HG02610 (cell line): ENCODE measurements at regions not wholly inside any gene's neighbourhood (a gene's known extent, or its start where the extent isn't known, plus 50 kb on each side); places are given as distances from the start of the nearest gene placed in this dataset.
"Not testable (repeated sequence)": the region's sequence is repeated elsewhere in the genome, so short reads cannot be mapped to it uniquely, and the experiment has no call there.

Experiments
- ATAC-seq: cut with Tn5 transposase; IDR thresholded peaks from one replicate; pipeline ENCODE4 v1.9.1; 2021; ENCODE audit warnings: mild to moderate bottlenecking, moderate library complexity; ENCODE audit not compliant: unreplicated experiment

DNA sequence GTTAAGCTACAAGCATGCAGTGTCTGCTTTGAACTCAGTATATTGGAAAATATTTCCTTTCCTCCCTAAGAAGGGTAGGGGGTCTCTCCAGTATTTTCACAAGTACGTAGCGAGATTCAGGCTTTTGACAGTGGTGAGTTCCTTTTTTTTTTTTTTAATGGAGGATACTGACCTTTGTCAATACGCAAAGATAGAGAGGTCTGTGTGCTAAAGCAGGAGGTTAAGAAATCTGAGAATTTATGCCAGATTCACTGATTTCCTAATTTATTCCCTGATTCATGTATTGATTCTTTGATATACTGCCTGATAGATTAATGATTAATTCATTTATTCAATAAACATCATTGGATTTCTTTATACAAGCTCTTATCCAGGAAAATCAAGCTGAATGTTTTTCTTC lies 106.7 kb upstream of the CADM1 start:
- no peak for ATAC-seq

DNA sequence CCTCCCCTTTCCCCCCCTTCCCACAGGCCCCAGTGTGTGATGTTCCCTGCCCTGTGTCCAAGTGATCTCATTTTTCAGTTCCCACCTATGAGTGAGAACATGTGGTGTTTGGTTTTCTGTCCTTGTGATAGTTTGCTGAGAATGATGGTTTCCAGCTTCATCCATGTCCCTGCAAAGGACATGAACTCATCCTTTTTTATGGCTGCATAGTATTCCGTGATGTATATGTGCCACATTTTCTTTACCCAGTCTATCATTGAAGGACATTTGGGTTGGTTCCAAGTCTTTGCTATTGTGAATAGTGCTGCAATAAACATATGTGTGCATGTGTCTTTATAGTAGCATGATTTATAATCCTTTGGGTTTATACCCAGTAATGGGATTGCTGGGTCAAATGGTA lies 106.0 kb upstream of the CADM1 start:
- not testable (repeated sequence) for ATAC-seq

DNA sequence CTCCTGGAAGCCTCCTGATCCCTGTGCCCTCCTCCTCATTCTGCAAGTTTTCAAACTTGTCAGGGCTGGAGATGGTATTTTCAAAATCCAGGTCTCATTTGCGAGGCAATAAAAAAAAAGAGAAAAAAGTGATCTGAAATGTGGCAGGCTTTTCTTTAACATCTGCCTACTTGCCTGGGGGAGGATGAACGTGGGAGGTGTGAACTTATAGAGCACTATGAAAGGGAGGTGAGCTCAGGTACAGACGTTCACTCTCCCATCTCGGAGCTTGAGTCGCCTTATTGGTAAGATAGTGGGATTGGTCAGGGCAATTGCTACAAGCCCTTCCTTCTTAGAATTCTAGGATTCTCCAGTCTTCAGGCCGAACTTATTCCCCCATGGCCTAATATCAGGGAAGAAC lies 104.8 kb upstream of the CADM1 start:
- ATAC-seq = no peak

DNA sequence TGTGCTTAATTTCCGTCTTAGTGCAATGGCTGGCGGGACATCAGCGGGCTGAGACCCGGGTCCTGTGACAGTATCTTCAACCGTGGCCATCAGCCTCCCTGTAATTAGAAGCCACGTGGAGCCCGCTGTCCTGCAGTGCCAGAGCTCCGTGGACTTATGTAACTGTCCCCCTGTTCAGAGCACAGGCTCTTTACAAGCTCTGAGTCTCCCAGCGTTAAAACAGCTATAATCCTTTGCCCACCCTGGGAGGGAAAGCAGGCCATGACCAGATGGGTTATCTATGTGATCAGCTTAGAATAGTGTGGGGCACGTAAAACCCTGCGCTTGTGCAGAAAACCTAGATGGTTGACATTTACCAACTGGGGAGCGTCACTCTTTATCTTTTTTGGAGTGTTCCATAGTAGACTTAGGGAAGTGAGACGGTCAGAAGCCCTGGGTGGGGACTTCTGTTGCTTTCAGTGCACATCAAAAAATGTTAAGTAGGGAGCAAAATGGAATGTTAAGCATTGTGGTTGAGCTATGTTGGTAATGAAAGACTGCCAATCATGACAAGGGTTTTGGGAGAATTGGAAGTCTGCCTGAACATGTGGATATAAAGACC lies 103.5 kb upstream of the CADM1 start:
- no peak for ATAC-seq

DNA sequence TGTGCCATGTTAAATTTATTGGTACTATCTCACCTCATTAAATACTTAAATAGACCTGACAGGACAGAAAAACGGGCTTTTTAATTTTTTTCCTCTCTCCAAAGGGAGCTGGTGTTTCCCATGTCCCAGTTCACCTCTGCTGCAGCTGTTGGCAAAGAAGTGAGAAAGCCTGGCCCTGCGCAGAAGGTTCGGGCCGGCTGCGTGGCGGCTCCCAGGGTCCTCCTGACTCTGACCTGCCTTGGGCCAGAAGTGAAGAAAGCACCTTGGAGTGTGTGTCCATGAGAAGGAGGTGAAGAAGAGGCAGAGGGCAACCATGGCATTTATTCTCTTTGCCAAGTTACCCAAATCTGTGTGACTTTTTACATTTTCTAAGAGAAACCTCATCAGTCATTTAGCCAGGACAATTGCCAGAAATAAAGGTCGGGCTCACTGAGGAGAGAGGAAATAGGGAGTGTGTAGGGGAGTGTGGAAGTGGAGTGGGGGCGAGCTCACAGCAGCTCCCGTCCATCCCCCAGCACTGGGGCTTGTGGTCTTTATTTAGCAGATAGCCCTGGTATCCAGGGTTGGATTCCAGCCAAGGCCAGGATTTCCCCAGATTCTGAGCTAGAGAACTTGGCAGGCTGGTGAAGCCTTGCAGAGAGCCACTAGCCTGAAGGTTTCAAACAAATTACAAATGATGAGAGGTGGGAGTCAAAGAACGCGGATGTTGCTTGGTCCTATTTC lies 102.4 kb upstream of the CADM1 start:
- ATAC-seq = no peak

DNA sequence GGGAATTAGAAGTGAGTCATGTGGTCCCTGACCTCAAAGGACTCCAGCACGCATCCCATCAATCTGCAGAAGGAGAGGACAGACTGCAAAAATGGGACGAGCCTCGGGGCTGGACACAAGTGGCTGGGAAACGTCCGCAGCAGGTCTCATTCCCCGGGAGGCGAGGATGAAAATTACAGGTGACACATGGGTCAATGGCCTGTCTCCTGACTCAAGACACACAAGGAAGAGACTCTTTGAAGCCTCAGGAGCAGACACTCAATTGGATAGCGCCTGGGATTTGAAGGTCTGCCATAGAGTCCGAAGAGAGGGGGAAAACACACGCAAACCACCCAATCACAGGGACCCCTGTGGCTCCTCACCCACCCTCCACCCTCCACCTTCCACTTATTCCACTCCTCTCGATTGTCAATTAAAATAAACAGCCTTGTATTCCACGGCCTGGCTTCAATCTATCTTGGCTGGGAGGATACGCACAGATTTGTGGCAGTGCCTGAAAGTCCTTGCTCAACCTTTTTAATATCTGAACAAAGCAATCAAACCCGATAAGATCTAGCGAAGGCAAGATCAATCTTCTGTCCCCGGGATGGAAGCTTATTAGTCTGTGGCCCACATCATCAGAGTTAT lies 101.8 kb upstream of the CADM1 start:
- ATAC-seq = no peak

DNA sequence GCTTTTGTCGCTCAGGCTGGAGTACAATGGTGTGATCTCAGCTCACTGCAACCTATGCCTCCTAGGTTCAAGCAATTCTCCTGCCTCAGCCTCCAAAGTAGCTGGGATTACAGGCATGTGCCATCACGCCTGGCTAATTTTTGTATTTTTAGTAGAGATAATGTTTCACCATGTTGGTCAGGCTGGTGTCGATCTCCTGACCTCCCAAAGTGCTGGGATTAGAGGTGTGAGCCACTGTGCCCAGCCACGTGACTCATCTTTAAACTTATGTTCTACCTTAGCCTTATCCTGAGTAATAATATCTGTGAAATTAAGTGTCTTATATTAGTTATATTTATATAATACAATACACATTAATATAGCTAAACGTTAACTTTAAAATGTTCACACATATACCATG lies 101.2 kb upstream of the CADM1 start:
- not testable (repeated sequence) for ATAC-seq

DNA sequence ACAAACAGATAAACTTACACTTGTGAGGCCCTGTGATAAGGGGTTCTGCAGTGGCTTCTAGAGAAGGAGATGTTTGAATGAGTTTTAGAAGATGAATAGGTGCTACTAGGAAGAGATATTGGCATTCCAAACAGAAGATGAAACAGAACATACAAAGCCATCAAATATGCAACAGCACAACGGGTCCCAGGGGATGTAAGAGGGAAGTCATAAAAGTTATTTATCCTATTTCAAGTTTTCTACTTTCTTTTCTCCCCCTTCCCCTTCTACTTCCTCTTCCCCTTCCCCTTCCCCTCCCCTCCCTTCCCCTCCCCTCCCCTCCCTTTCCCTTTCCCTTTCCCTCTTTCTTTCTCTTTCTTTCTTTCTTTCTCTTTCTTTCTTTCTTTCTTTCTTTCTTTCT lies 94.9 kb upstream of the CADM1 start:
- no peak for ATAC-seq

DNA sequence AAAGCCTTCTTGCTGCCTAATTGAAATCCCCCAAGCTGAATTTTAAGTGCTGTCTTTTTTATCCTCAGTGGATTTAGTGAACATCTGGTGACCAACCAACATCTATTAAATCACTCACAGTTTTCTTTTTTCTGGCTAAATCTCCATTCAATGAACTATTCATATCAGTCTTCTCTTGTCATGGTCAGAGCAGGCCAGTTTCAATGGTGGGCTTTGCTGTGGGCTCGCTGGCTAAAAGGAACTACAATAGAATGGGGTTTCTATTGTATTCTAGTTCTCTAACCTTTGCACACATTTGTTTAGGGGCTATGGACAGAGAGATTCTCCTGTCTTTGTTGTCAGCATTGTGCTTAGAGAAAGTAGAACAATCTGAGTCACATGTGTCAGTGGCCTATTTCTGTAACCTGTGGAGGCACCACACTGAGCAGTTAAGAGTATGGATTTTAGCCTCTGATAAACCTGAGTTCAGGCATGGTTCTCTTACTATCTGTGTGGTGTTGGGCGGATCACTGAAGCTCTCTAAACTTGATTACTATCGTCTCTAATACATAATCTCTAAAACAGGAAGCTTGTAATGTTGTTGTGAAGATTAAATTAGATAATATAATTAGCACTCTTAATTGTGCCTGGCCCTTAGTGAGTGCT lies 94.2 kb upstream of the CADM1 start:
- ATAC-seq = no peak

DNA sequence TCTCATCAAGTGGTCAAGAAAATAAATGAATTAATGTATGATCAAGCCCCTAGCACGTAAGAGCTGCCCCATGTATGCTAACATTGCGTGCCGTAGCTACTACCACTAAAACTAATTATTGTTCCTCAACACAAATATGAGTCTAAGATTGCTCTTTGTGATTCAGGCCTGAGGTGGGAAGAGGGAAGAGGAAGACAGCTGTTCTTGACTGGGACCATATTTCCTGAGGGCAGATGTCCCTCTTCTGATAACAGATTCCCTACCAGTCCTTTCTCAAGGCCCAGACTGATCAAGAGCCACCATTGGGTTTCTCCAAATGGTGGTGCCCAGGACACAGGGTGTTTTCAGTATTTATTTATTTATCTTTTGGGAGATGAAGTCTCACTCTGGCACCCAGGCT lies 87.2 kb upstream of the CADM1 start:
- no peak for ATAC-seq

DNA sequence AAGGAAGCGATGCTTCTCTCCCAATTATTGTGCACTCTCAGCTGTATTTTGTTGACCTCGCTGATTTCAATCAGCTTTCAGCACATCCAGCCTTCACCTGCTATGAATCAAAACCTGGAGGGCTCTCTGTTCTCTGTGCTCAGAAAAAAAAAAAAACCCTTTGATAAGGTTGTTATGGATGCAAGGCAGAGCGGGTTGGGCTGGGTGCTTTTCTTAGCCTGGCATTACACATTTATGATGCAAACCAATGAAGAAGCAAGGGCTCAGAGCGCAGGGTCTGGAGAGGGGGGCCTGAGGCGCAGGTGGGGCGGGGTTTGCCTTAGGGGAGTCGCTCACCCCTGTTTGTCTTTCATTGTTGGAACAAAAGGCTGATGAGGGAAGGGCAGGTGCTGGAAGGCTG lies 86.0 kb upstream of the CADM1 start:
- no peak for ATAC-seq

DNA sequence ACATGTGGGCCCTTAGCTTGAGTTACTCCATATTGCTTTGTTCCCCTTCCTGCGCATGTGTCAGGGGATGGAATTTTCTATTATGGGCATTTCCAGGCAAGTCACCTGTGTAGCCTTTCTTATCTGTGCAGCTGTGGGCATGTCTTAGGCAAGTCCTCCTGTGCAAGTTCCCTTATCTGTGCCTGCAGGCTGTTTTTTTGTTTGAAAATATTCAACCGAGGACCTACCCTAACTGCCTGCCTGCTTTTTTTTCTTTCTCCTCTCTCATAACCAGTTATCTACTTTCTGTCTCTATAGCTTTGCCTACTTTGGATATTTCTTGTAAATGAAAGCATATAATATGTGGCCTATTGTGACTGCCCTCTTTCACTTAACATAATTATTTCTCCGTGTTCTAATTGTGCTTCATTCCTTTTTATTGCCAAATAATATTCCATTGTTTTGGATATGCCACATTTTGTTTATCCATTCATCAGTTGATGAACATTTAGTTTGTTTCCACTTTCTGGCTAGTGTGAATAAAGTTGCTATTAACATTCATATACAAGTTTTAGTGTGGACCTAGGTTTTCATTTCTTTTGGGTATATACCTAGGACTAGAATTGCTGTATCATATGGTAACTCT lies 83.6 kb upstream of the CADM1 start:
- no peak for ATAC-seq

DNA sequence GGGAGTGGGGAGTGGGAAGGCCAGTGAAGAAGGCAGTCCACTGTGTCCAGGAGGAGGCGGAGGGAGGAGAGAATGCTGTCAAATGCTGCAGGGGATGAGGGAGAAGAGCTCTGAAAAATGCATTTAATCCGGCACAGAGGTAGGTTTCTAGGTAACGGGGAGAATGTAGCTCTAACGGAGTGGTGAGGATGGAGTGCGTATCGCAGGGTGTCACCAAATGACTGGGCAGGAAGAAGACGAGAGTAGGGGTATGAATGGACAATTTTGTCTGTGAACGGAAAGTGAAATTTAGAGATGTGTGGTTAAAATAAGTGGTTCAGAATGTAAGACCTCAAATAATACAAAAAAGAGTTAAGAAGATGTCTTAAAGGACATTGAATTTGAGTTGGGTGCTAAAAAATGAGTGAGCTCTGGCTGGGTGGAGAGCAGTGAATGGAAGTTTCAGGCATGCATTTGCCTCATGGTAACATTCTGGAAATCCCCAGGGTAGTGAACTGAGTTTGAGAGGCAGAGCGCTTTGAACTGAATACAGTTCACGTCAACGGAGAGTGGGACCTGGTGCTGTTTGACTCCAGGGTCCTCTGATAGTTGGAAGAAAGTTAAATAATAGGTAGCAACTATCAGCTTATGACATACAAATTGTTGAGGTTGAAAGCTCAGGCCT lies 81.3 kb upstream of the CADM1 start:
- ATAC-seq = no peak

DNA sequence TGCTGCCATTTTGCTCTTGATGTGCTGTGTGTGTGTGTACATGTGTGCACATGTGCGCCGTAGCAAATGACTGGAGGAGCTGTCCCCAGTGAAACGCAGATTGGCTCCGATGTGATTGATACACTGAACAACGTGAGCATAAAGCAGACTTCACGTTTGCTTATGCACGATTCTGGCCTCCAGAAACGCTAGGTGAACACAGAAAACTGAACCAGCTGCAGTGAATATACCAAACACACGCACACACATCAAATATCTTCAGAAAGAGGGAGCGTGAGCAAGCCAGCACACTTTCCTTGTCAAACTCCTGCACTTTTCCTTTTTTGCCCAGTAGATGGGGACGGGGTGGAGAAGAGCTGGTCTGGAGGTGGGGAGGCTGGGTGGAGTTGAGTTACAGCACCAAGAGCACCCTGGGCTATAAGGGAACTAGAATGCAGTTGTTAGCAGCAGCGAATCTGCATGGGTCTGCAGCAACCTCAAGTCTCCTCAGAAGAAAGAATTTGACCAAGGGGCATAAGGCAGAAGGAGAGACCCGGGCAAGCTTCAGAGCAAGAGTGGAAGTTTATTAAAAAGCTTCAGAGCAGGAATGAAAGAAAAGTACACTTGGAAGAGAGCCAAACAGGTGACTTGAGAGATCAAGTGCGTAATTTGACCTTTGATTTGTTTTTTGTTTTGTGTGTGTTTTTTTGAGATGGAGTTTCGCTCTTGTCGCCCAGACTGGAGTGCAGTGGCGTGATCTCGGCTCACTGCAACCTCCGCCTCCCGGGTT lies 77.8 kb upstream of the CADM1 start:
- ATAC-seq = no peak

DNA sequence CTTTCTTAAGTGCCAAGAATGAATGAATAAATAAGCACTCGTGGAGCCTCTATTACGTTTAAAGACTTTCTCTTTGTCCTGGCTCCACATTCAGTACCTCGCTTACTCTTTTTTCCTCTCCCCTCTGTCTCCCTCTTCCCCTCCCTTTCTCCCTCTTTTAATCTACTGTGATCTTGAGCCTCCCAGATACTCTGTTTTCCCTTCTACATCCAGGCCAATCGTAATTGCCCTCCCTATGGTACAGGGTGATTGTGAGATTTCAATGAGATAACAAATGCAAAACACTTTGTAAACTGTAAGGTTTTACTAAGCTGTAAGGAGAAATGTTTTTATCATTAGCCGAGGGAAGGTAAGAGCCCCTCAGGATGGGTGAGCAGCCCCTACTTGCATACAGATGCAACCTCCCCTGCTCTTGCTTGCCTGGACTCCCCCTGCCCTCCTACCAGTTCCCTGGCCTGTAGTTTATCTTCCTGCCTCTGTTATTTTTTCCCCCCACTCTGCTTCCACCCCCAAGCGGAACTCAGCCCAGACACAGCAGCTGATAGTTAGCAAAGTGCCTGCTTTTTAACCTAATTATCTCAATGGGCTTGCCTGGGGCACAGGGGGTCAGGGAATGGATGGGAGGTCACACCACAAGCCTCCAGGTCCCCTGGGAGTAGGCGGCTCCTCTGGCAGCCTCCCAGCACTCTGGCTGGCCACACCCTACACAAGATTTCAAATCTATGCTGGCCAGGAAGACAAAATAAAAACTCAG lies 76.9 kb upstream of the CADM1 start:
- ATAC-seq = no peak

DNA sequence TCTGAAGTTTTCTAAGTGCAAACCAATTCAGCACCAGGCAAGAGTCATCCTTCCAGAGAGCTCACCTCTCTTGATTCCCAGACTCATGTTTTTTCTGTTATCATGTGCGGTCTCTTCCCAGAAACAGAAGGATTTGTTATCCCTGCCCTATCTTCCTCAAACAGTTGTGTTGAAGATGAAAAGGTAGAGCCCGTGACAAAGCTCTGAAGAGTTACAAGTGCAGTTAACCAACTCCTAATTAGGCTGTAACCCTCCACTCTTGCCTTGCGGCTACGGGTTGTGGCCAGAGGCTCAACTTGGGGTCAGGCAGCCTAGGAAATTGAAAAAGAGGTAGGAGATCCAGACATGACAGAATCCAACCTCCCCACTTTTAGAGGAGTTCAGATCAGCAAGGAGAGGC lies 76.2 kb upstream of the CADM1 start:
- no peak for ATAC-seq

DNA sequence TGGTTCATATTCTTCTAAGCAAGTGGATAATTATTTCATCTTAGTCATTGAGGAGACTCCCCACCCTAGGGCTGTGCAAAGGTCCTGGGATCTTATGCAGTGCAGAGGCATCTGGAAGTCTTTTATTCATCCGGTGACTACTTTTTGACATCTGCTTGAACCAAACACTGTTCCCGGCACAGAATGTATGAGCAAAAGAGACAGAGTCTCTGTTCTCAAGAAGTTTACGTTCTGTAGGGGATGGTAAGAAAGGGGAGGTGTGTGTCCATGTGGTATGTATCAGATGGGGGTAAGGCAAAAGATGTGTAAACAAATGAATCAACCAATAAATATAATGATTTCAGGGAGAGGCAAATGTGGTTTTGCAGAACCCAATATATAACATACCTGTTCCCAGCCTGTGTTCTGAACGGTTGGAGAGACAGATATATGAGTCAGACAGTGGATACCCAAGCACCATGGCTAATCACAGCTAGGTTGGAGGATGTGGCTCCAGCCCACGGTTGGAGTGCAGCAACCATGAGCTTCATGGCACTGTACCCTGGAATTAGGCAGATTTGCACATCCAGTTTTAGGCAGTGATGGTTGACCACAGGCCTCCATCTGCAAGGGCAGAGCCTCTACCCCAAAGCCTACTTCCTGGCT lies 75.1 kb upstream of the CADM1 start:
- no peak for ATAC-seq

DNA sequence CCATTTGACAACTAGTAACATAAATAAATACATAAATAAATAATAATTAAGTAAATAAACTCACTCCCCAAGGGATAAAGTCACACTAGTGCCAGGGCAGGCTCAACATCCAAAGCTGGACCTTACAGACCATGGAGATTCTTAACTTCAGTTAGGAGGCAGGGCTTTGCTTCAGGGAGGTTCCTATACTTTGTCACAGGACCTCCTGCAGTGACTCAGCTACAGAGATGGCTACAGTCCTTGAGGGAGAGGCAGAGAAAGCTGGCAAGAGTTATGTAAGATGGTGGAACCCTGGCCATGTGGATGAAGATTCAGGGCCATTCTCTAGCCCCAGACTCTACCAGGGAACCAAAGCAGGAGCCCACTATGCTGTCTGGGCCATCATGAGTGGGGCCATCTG lies 74.1 kb upstream of the CADM1 start:
- ATAC-seq = no peak

DNA sequence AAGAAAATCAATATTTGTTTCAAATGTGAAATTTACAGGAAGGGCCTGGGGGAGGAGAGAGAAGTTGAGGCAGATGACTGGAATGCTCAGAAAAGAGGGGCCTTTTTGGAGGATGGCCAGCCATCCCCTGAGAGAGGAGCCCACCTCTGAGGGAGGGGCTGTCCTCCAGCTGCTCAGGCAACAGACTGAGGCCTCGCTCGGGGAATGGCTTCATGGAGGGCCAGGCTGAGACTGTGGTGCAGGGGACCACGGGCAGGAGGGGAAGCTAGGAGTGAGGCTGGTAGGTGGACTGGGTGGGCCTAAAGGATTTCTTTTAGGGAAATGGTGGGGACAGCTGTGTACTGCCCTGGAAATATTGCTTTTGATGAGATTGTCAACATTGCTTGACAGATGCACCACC lies 73.5 kb upstream of the CADM1 start:
- no peak for ATAC-seq
